HG03108 (cell line): ENCODE measurements at regions not wholly inside any gene's neighbourhood (a gene's known extent, or its start where the extent isn't known, plus 50 kb on each side); places are given as distances from the start of the nearest gene placed in this dataset.
"Not testable (repeated sequence)": the region's sequence is repeated elsewhere in the genome, so short reads cannot be mapped to it uniquely, and the experiment has no call there.

Experiments used
- ATAC-seq: cut with Tn5 transposase; IDR thresholded peaks from one replicate; pipeline ENCODE4 v1.9.1; 2021; ENCODE audit warnings: moderate library complexity; ENCODE audit not compliant: unreplicated experiment

DNA sequence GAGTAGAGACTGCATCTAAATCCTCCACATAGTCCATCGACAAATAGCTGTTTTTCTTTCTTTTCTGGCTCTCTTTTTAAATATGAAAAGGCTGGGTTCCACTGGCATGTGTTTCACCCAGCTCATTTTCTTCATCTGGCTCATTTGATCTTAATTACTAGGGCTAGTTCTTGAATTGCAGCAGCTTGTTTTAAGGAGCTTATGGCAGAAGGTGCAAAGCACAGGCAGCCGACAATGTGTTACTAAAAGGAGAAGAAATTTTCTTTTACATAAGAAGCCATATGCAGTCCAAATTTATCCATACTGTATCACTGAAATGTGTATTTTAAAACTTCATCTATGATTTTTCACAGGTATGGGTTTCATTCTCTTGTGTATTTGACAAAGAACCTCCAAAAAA is 205.6 kb upstream of the PTER start:
- ATAC-seq = no peak

DNA sequence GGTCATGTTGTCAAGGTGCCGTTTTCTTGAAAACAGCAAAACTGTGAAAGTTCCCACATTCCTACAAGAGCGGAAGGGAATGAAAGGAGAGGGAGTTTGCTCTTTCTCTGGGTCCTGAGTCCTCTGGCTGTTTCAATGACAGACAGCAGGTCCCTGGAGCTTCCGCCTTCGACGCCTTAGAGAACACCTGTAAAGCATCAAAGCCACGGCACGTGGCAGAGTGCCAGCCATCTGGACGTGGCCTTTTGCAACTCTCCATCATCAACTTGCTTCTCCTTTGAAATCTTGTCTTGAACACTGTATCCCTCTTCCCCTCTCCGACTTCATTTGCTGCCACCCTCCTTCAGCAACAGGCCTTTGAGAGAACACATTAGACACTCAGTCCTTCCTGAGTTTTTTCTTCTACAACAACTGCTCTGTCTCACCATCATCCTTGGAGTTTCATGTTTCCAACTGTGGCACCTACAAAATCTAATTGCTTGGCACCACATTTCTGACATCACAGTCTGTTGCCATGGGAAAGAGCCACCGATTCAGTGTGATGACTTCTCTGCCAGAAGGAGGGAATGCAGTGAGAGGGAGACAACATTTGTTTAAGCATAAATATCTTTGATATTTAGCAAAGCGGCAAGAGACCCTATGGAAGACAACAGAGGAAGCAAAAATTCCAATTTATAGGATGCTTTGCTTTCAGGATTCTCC is 204.9 kb upstream of the PTER start:
- no peak for ATAC-seq

DNA sequence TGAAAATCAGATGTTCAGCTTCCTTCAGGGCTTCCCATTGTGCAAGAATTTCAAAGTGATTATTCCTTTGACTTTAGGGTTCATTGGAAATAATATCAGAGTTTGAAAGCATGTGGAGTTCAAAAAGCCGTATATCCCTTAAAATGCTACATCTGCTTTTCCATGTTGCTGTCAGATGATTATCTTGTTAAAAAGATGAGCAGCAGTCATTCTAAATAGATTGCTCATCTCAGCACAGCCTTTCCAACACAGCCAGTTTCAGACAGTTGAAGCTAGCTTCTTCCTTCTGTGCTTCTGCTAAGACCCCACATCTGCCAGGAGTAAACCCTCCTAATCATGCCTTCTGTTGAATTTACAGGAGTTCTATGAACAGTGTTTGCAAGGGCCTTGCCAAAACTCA is 204.4 kb upstream of the PTER start:
- ATAC-seq = no peak

DNA sequence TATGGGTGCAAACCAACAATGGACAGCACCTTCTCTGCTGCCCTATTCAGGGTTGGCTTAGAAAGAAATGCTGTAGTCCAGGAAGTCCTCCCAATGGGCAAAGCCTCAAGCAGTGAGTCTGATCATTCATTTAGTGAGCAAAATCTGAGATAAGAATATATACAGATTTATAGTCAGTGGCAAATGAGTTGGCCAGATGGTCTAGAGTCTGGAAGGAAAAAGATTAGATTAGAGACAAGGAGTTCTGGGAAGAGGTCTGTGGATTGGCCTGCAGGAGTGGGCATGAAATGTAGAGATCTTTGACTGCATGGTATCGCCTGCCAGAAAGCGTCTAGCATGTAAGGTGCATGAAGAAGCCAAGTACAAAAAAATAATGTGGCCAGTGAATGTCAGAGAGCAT is 201.9 kb upstream of the PTER start:
- no peak for ATAC-seq

DNA sequence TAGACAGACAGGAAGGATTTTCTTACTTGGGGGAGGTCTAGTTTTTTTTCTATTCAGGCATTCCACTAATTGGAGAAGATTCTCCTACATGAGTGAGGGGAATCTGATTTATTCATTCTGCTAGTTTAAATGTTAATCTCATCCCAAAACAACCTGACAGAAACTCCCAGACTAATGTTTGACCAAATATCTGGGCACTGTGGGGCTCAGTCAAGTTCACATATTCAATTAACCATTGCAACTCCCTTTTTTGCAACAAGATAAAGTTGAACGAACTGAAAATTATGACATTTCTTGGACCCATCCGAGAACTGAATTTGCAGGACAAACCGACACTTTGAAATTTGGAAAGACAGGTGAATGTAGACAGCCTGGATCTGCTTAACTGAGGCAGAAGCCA is 194.4 kb upstream of the PTER start:
- ATAC-seq = no peak

DNA sequence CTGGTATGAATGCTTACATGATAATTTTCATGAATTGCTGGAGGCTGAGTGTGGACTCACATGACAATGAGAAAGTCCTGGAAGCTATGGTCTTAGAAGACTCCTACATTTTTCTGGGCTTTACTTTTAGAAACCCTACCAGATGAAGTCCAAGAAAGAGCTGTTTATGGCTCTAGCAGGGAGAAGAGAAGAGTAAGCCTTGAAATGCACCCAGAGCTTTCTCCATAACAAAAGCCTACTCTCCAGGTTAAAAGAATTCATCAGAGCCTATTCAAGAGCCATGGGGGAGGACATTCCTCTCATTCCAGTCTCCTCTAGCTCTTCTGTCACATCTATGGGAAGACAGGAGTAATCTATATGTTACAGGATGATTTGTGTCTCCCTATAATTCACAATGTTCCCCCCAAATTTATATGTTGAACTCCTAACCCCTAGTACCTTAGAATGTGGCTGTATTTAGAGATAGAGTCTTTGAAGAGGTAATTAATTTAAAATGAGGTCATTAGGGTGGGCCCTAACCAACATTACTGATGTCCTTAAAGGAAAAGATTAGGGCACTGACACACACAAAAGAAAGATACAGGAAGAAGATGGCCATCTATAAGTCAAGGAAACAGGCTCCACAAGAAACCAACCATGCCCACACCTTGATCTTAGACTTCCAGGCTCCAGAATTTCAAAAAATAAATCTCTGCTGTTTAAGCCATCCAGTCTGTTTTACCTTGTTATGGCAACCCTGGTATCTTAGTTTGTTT is 193.8 kb upstream of the PTER start:
- ATAC-seq = no peak

DNA sequence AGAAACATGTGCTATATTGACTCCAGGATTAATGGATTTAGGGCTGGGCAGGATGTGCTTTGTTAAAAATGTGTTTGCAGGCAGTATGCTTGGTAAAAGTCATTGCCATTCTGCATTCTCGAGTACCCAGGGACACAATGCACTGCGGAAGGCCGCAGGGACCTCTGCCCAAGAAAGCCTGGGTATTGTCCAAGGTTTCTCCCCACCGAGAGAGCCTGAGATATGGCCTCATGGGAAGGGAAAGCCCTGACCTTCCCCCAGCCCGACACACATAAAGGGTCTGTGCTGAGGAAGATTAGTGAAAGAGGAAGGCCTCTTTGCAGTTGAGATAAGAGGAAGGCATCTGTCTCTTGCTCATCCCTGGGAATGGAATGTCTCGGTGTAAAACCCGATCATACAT is 186.7 kb upstream of the PTER start:
- not testable (repeated sequence) for ATAC-seq

DNA sequence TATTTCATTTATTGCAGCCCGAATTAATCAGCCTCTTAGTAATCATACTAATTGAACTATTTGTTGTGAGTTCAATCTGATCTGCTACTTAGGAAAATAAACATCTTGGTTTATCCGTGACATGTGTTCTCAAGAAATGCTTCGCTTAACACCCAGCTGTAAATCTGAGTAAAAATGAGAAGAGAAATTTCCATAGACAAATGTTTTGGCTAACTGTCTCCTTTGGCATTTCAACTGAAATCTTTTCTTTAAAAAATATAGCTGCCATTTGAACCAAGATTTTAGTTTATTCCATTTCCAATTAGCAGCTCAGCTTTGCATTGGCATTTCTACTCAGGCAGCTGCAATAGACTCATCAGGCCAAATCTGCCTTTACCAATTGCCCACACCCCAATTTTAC is 180.5 kb upstream of the PTER start:
- no peak for ATAC-seq

DNA sequence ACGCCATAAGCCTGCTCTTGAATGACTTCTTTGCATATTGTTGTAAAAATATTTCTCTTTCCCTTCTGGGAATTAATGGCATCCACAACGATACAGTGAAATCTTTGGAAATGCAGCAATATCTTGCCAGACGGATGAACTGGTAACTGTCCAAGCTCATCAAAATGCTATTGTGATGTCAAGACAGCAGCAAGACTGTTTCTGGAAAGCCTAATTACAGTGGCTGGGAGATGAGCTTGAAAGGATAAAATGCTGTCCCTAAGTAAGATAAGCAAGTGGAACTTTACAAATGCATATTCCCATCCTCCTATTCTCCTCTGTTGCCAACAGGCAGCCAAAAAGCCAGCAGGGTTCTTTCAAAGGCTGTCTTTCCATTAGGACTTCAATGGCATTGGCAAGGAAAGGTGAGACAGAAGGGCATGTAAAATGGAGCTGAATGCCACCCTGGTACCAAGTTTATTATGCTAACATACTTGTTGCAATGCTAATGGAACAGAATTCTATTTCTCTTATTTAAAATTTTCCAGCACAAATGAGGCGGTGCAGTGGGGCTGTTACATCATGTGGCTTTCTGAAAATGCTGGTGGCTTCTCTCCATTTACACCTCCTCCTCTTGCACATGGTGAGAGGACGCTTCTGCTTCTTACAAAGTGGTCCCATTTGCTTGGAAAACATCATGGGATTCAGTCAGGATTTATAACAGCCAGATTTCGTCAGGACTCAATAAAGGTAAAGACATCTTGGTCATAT is 178.3 kb upstream of the PTER start:
- no peak for ATAC-seq

DNA sequence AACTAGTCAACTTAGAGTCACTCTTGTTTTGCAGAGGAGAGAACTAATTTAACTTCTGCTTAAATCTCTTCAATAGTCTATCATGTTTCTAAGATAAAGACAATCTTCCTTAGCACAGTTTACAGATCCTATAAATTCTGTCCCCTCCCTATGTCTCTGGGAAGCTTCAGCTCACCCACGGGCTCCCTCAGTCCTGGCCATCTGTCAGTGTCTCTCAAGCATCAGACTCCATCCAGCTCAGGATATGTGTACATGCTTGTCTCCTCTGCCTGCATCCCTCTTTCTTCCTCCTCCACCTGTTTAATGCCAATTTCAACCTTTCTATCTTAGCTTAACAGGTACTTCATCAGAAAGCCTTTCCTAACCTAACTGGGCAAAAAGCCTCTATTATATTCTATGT is 177.1 kb upstream of the PTER start:
- ATAC-seq = no peak

DNA sequence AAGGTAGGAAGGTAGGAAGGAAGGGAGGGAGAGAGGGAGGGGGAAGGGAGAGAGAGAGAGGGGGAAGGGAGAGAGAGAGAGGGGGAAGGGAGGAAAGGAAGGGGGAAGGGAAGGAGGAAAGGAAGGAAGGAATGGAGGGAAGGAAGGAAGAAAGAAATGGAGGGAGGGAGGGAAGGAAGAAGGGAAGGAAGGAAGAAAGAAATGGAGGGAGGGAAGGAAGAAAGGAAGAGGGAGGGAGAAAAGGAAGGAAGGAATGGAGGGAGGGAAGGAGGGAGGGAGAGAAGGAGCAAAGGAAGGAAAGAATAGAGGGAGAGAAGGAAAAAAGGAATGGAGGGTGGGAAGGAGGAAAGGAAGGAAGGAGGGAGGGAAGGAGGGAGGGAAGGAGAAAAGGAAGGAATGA is 176.4 kb upstream of the PTER start:
- no peak for ATAC-seq

DNA sequence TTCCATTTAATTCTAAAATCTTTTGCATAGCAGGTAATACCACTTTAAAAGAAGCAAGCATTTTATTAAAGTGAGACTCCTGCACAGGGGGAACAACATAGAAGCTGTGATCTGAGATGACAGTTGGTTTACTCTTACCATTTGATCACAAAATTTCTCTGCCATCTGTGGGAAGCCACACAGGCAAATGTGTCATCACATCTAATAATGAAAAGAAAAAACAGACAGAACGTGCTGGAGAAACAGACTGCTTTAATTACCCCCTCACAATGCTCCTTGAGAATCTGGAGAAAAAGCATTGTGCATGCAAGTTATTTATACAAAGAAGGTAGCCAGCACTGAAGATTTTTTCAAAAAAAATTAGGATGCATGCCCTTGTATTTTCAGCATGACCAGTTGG is 165.2 kb upstream of the PTER start:
- ATAC-seq = no peak

DNA sequence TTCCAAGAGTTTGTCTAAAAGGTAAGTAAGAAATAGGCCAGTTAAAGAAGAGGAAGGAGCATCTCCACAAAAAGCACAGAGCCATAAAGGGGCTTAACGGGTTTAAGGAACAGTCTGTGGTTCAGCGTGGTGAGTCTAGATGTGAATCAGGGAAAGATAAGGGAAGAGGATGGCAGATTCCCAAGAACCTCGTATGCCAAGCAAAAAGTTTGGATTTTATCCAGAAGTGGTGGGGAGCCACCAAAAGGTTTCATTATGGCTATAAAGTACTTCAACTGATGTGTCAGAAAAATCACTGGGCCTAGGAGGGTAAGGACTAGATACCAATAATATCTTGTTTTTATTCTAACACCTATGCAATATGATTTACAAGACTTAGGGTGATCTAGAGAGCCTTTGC is 161.9 kb upstream of the PTER start:
- ATAC-seq = no peak

DNA sequence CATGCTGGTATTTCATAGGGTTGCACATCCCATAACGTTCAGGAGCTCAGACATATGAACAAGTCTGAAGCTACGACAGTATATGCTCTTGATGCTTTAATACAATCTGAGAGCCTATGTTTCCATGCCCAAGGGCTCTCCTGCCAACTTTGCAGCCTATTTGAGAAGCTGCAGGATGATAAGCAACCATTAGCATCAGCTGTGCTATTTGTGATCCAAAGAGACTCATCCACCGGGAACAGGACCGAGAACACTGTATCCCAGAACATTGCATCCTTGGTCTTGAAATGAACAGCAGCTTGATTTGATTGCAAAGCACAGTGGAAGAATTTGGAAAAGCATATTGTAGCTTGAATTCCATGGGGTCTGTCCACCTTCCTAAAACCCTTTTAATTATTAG is 156.2 kb upstream of the PTER start:
- no peak for ATAC-seq

DNA sequence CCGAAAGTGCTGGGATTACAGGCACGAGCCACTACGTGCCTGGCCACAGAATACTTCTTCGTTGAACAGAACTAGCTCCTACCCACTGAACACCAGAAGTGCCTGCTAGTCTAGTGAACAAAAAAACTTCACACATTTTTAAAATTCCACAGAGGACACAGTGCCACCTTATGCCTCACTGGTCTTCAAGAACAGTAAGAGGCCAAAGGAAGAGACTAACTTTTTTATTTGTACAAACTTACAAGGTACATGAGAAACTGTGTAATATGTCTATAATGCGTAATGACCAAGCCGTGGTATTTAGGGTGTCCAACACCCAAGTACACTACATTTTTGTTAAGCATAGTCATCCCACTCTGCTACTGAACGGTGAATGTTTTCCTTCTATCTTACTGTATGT is 144.4 kb upstream of the PTER start:
- no peak for ATAC-seq

DNA sequence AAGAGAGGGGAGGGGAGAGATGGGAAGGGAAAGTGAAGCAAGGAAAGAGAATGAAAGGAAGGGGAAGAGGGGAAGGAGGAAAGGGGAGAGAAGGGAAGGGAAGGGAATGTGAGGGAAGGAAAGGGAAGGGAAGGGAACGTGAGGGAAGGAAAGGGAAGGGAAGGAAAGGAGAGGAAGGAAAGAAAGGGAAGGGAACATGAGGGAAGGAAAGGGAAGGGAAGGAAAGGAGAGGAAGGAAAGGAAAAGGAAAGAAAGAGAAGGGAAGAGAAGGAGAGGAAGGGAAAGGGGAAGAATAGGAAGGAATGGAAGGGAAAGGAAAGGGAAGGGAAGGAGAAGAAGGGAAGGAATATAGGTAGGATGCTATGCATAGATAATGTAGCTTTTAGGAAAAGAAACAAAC is 139.7 kb upstream of the PTER start:
- no peak for ATAC-seq

DNA sequence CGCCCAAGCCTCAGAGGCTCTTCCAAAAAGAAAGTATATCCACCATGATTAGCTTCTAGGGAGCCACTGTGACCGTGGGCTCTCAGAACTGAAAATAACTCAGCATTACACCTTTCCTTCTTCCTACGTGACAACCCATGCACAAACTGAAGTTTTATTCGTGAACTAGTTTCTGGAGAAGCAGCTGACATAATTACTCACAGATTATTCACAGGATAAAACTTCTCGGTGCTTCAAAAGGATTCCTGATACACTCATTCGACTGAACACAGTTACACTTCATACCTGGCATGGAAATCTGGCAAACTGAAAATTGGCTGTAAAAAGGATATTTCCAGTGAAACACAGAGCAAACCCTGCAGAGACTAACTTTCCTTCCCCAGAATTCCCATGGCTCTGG is 139.2 kb upstream of the PTER start:
- ATAC-seq = no peak

DNA sequence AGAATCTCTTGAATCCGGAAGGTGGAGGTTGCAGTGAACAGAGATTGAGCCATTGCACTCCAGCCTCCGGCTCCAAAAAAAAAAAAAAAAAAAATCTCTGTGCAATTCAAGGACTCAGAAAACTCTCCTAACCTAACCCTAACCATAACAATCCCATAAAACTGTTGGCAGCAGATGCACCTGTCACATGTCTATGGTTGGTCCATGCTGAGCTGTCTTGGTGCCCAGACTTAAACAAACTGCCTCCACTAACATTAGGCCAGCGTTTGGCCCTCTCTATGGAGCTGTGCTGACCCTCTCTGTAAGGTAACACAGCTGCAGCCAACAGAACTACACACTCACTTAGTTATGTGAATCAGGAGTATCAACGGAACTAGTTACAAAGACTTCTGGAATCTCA is 132.5 kb upstream of the PTER start:
- ATAC-seq = no peak

DNA sequence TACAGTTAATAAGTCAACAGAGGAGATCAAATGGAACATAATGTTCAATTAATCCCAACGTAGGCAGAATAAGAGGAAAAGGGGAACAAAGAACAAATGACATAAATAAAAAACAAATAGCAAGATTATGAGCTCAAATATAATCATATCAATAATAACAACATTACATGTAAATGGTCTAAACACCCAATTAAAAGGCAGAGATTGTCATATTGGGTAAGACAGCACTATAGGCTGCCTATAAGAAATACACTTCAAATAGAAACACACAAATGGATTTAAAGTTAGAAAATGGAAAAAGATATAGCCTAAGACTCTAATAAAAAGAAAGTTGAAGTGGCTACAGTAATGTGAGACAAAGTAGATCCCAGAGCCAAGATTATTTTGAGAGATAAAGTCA is 126.4 kb upstream of the PTER start:
- ATAC-seq = no peak

DNA sequence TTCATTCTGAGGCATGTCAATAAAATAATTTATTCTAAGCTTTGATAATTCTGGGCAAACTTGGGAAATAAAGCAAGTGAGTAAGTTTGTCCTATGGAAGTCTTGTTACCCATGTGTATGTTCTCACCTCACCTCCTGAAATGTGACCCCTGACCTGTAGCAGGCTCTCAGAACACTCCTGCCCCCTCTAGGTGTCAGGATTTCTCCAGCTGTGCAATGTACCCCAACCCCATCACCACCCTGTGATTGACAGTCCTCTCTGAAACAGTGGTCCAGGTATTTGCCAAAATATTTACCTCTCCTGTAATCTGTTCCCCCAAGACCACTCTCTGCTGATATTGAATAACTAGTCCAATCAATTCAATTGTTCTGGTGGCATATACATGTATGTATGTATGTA is 122.6 kb upstream of the PTER start:
- no peak for ATAC-seq

DNA sequence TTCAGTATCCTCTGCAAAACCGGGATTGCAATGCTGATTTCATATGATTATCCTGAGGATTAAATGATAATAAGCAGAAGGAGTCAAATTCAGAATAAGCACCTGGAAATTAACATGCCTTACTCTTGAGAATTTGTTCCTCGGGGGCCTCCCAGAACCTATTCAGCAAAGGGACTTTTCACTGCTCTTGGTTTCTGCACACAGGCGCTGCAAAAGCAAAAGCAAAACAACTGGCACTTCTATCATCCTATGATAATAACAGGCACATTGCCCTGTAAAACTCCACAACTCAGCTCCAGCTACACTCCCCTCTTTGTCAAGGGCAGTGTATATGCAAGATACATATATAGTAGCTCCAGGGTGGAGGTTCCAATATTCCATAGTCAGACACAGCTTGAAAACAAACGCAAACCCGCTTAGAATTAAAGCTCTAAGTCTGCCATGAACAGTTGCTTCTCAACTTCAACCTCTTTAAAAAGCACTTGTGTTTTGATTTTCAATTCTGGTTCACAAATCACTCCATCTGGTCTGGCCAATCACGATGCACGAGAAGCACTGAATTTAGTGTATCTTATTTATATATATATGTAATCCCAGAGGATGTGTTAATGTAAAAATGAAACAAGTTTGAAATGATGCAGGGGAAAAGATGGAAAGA is 119.9 kb upstream of the PTER start:
- no peak for ATAC-seq

DNA sequence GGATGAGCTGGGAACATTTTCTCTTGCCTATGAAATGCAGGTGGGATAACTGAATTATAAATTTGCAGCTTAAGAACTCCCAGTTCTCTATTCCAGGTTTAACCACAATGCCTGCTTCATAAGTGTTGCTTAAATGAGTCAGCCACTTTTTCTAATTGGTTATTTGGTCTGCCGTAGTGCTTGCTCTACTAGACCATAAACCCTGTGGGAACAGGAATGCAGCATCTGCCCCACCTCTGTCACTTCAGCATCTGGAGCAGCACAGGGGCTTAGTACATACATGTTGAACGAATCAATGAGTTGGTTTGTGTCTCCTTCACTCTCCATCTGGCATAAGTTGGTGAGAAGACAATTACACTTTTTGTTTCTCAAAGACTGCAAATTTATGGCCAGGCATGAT is 95.2 kb upstream of the PTER start:
- ATAC-seq = no peak
